ENCODE measurements at regions not wholly inside any gene's neighbourhood (a gene's known extent, or its start where the extent isn't known, plus 50 kb on each side); places are given as distances from the start of the nearest gene placed in this dataset.
"Not testable (repeated sequence)": the region's sequence is repeated elsewhere in the genome, so short reads cannot be mapped to it uniquely, and the experiment has no call there.

DNA sequence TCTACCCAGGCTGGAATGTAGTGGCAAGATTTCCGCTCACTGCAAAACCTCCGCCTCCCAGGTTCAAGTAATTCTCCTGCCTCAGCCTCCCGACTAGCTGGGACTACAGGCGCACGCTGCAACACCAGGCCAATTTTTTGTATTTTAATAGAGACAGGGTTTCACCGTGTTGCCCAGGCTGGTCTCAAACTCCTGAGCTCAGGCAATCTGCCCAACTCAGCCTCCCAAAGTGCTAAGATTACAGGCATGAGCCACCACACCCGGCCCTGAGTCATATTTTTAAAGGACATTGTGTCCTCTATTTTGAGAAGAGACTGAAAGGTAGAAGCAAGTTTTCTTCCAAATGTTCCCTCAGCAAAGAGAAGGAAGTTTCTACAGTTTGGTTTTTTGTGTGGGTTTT, 227.1 kb downstream of the KCTD12 start:
- DNase-seq (ENCODE audit: low read depth): not testable (repeated sequence)

DNA sequence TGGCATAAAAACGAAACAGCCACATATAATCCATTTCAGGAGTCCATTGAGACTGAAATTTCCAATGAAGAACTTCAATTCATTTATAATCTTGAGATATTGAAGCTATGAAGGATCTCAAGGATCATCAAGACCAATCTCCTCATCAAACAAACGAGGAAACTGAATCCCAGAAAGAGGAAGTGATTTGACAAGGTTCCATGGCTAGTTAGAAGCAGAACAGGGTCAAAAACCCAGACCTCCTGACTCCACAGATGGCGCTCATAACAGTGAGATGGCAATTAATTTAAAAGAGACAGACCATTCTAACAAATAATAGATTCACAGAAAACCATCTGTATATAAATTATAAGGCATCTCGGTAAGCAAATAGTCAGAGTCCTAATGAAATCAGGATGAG, 229.7 kb downstream of the KCTD12 start:
- DNase-seq (ENCODE audit: low read depth): no peak

DNA sequence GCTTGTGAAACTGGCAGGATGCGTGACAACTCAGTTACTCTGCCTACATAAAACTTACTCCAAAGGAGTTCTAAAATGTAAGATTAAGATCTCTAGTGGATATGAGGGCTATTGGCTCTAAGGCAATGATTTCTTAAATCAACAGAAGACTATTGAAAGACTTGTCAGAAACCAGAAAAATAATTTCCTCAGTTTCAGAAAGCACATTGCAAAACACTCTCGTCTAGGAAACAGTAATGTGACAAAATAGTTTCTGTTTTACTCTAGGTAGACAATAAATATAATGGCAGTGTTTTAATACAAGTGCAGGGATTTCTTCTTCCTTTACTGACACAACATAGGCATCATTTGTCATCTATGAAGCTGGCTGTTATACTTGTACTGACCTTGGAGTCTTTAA, 230.1 kb downstream of the KCTD12 start:
- no peak for DNase-seq (ENCODE audit: low read depth)

DNA sequence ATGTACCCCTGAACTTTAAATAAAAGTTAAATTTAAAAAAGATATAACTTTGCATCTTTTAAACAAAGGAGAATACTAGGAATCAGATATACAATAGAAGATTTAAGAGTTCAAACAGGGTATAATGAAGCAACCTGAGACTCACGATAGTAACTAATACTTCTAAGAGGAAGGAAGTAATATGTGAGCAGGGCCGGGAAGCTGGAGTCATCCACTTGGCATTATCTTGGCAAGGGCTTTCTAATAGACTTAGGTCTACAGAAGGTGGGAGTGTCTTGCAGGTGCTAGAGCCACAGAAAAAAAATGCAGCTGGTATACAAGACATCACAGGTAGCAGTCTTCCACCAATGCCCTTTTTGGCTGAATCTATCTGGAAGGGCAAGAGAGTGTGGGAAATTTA, 231.9 kb downstream of the KCTD12 start:
- DNase-seq (ENCODE audit: low read depth): no peak

DNA sequence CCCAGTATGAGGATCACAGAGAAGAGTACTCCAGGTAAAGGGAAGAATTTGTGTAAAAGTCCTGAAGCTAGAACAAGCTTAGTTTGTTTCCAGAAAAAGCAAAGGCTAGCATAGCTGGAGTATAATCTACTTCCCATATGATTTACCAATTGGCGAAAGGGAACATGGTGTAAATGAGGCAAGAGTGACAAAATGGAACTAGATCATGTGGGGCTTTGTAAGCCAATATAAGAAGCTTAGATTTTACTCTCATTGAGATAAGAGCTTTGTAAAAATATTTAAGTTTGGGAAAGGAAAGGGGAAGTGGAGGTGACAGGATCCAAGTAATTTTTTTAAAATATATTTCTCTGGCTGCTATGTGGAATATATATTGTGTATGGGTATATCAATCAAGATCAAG, 234.9 kb downstream of the KCTD12 start:
- no peak for DNase-seq (ENCODE audit: low read depth)

DNA sequence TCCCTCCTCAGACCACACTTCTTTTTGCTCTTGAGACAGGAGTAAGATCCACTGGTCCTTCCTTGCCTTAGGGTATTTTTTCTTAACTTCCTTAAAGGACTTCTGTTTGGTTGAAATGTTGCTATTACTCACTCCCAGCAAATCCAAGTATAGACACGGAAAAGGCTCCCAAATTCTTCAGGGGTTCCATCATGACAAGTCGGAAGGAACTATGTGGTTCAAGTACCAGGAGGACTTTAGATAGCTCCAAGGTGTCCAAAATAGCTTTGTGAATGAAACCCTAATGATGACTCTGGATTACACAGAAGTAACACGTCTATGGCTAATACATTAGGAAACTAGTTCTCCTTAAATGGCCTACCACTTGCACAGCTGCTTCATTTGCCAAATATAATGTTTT, 238.7 kb downstream of the KCTD12 start:
- DNase-seq (ENCODE audit: low read depth): no peak

DNA sequence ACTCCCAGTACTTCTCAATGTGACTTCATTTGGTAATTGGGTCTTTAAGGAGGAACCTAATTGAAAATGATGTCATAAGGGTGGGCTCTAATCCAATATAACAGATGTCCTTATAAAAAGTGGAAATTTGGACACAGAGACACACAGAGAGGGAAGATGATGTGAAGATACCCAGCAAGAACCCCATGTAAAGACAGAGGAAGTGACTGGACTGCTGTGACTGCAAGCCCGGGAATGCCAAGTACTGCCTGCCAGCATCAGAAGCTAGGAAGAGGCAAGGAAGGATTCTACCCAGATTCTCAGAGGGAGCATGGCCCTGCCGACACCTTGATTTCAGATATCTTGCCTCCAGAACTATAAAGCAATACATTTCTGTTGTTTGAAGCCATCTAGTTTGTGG, 239.3 kb downstream of the KCTD12 start:
- no peak for DNase-seq (ENCODE audit: low read depth)

DNA sequence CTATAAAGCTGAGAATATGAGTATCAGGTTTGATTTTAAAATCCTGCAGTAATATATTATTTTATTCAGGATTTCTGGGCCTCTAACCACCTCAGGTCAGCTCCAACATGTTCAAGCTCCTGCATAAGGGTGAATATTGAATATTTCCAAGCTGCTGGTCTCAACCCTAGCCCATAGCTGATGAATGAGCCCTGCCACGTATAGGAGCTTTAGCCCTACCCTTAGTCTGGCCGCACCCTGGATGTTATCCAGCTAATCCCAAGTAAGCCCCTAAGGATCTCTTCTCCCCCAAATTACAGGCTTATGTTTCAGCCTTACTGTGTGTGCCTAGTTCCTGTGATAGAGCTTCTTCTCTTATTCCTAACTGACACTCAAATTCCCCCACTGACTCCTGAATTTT, 240.6 kb downstream of the KCTD12 start:
- no peak for DNase-seq (ENCODE audit: low read depth)

DNA sequence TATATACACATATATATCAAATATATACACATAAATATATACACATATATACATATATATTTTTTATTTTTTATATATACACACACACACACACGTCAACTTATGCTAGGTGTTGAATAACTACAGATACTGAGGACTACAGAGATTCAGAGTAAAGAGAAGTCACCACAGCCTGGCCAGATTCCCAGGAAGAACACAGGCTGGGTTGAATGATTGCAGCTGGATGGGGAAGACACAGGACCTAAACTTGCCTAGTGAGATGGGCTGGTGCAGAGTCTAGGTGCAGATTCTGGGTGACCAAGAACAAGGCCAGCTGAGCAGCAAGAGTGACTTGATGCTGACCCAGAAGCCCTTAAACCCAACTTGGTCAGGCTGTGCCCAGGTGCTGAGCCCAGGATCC, 241.3 kb downstream of the KCTD12 start:
- no peak for DNase-seq (ENCODE audit: low read depth)

DNA sequence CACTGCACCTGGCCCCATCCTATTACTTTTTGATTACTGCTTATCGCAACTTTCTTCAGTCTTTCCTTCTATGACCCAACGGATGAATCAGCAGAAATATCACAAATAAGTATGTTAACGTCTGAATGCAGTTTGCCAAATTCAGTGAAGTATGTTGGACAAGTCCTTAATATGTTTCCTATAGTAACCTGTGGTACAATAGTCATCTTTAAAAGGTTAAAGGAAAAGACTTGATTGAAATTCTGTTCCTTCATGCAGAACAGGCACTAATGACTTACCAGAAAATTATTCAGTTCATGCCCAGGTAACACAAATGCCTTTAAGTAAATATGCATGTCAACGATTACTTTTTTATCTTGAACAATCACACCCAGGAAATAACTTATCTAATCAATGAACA, 242.6 kb downstream of the KCTD12 start:
- DNase-seq (ENCODE audit: low read depth): no peak

DNA sequence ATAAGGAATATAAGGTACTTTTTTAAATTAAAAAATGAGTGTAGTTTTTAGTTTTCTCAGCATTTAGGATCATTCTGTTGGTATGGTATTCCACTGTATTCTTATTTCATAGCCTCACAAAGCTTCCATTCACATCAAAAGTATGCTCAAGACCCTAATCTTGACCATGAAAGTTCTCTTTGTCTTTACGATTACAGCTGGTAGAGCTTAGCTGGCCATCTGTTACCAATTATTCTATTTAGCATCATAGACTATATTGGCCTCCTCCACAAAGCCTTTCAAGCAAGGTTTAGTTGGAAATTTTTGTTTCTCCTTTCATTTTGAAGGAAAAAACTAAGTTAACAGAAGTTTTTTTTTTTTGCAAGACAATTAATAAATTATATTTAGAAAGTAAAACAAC, 245.1 kb downstream of the KCTD12 start:
- no peak for DNase-seq (ENCODE audit: low read depth)

DNA sequence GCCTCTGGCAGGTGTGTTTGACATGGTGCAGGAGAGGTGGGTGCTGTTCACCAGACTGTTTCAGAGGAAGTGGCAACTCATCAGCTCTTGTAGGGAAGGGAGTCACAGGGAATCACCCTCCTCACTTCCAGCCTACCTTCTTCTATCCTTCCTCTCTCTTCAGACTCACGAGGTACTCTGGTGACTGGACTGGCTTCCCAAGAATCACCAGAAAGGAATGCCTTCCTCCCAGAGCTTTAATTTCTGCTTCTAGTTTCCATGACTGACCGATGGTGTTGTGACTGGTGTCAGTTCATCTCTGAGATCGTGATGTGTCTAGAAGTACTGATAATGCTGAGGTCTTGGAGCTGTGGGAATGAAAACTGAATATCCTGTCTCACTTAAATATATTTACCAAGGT, 247.3 kb downstream of the KCTD12 start:
- no peak for DNase-seq (ENCODE audit: low read depth)

DNA sequence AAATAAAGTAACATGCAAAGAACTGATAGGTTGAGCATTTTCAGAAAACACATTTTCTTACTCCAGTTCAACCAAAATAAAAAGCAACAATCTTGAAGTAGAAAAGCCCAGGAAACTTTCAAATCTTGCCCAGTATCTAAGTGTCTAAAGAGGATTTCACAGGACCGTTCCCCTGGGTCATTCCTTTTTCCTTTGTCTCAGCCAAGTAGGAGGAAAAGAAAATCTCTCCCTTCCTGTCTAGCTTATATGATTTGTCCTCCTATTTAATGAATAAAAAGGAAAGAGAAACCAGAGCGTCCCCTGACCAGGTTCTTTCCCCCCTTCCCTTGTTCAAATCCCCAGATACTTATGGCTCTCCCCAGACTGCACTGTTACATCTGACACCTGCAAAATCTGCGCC, 248.0 kb downstream of the KCTD12 start:
- DNase-seq (ENCODE audit: low read depth): no peak

DNA sequence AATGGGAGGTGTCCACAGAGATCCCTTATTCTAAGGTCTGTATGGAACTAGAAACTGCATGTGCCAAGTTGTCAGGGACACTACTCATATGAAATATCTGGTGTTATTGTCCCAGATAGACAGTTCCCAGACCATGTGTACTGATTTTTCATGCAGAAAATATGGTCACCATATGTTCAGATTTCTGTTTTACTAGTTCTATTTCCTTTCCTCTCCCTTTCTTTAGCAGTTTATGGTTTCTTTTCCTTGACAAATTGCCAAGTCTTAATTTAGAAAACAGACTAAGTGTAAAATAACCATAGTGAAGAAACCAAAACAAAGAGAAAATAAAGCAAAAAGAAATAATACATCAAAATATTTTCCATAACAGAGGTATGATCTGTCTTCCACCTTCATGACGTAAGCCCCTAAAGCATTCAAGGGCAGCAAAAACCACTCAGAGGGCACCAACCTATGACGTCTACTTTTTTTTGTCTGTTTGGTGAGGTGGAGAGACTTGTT, 248.5 kb downstream of the KCTD12 start:
- no peak for DNase-seq (ENCODE audit: low read depth)

DNA sequence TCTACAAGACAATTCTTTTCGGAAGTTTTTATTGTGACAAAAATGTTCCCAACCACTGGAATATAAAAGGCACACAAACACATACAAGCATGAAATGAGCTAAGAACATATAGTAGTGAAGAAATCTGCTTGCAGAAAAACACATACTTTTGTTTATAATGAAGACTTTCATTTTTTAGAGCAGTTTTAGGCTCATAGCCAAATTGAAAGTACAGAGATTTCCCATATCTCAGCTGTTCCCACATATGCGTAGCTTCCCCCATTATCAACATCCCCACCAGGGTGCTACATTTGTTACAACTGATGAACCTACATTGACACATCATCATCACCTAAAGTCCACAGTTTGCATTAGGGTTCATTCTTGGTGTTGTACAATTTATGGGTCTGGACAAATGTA, 249.4 kb downstream of the KCTD12 start:
- no peak for DNase-seq (ENCODE audit: low read depth)

DNA sequence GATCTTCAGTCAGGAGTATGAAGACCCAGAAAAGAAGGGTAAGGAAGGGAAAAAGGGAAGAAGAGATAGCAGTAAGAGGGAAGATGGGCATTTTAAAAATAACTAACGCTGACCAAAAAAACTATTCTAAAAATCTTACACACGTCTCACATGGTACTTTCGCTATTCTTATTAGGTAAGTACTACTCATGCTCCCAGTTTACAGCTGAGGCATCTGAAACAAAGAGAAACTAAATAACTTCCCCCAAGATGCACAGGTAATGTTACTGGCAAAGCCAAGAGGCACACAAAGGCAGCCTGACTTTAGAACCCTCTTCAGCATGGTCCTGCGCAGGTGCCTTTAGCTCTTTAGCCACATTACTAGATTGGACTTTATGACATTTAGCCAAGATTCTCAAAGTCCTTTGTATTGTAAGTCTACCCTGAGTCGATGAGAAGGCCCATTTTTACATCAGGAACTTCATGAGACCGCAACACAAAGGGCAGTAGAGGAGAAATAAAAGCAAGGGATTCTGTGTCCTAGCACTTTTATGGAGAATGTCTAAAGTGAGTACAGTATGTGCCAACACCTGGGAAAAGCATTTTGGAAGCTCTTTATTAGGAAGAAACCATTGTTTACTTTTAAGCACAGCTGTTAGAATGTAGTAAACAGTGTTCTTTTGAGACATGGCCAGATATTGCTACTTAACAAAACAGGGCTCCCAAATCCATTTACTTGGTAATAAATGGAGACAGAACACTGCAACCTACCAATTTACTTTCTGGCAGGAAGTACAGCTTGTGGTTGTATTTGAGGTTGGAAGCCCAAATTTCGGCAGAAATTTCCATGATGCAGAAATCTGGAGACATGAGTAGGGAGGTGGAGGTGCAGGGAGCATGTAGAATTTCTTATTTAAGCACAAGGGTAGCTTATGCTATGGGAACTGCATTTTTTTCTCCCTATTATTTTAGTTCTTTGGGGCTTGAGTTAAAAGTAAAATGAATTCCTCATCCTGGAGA, 250.7 kb downstream of the KCTD12 start:
- no peak for DNase-seq (ENCODE audit: low read depth)

DNA sequence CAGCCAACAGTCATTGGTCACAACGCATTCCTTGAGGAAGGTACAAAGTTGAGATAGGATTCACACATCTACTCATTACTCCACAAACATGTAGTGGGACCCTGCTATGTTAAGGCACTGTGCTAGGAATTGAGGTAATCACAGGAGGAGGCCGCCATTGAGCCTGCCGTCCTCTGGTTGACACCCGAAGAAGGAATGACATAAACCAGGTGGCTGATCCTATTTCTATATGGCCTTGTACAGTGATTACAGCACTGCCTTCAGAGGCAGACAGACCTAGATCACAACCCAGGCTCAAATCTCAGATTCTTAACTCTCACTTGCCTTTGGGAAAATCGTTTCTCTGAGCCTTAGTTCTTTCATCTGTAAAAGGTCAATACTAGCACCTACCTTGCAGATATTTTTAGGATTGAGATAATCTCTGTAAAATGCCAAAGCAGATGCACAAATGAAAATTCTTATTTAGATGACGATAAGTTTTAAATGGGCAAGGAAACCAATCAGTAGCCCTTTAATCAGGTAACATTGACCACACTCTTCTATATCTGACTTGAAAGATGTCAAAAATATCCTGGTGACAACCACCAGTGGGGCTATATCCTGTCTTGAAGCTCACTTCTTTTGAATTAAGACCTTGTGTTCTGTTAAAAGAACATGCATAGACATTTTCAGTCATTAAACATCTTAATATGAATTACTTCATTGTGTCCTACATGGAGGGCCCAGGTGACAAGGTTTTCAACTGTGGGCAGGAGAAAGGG, 251.6 kb downstream of the KCTD12 start:
- DNase-seq (ENCODE audit: low read depth): no peak

DNA sequence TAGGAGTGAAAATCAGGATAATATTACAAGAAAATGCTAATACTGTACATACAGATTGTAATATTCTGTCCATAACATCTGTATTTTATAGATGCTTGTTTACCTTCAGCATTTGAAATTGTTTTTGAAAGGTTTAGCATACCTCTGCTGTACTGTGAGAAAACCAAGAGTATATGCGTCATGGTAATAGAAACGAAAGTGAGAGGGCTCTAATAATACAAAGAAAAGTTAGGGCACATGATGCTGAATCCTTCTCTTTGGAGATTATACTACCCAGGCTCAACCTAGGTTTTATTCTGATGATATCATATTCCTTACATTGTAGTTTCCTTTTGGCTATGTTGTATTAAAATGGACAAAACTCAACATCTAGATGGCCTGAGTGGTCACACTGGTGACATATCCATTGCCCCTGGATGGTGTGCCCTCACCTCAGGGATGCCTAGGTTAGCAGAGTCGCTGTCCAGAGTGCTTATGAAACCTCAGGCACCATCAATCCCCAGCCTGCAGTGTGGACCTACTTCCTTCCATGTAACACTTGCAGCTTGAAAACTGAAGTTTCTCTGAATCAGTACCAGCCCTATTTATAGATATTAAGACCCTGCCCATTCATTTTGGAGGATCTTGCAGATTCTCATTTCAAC, 253.7 kb downstream of the KCTD12 start:
- no peak for DNase-seq (ENCODE audit: low read depth)

DNA sequence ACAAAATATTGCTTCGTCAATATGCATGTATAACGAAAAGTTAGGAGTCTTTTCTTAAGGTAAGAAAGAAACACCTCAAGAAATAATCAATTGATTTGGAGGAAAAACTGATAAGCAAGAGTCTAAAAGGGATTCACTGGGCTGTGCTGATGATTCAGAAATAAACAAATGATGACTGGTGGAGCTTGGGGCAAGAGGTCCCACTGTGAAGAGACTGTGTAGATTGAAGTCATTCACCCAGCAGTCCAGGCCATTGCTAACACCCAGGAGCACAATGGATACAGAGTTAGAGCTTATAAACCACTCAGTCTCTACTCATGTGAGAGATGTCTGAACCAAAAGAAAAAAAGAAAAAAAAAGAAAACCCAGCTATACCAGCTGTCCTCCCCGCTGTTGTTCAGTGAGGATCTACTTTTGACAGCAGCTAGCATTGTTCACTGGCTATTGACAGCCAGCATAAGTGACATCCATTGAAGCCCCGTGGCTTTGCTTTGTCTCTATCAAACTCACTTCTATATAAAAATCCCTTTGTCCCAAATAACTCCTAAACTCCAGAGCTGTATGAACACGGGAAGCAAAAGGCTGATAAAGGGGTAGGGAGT, 255.5 kb downstream of the KCTD12 start:
- no peak for DNase-seq (ENCODE audit: low read depth)

DNA sequence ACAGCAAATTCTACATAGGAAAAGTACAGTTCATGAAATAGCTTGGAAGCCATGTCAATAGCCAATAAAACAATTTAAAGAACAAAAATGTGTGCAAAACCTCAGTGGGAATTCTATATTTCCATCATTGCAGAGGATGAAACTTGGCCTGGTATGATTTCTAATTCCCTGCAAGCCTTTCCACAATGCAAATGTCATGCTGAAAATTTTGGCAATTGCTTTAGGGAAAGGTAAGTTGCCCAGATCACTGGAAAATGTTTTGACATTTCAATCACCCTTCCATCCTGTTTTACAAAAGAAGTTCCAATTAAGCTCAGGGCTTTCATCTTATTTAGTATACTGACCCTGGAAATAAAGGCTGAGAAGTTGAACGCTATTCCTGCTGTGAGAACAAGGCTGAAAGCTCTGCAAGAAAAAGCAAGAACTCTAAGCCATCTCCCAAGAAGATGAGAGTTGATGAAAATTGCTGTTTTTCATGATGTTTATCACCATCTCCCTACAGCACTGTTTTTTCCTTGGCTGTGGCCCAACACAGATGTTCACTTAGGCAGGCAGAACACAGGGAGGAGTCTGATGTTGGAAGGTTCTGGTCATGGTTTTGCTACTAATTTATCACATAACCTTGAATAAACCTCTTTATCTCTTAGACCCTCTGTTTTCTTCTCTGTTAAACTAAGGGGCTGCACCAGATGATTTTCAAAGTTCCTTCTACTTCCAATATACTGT, 263.7 kb downstream of the KCTD12 start:
- DNase-seq (ENCODE audit: low read depth): no peak

DNA sequence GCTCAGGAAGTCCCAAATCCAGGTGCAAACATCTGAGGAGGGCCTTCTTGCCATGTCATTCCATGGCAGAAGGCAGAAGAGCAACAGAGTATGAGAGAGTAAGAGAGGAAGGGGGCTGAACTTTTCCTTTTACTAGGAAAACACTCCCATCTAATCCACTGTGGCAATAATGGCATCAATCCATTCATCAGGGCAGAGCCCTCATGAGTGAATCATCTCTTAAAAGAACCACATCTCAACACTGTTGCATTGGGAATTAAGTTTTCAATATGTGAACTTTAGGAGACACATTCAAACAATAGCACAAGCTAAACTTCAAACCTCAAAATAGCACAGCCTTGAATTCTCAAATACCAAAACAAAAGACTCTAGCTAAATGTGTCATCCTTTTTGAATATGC, 264.5 kb downstream of the KCTD12 start:
- DNase-seq (ENCODE audit: low read depth): no peak

DNA sequence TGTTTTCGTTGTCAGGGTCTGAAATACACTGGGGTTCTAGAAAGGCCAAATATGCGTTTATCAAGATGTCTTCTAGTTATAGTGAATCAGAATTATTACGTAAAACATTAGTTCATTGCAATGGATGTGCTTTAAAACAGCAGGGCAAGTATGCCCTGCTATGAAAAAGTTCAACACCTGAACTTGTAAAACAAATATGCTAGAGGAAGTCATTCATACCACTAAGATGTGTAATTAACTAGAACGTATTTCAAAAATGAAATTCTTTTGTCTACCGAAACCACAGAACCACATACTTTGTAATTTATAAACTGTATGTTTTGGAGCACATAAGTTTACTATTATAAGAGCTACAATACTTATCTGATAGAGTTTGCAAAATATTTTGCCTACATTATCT, 266.2 kb downstream of the KCTD12 start:
- no peak for DNase-seq (ENCODE audit: low read depth)
